HS-27A (cell line): ENCODE measurements at regions not wholly inside any gene's neighbourhood (a gene's known extent, or its start where the extent isn't known, plus 50 kb on each side); places are given as distances from the start of the nearest gene placed in this dataset.

ENCODE experiments used
- DNase-seq: peaks from one replicate; pipeline ENCODE4 v3.0.0-alpha.2; 2012; ENCODE audit warnings: low read depth, missing footprints

- DNase-seq: no peak
Measured at GRCh38 chr12:115118177-115118724, 434.3 kb upstream of the TBX3 start.

- DNase-seq: no peak
Measured at GRCh38 chr12:115114140-115114539, 430.2 kb upstream of the TBX3 start.

- DNase-seq: no peak
Measured at GRCh38 chr12:115109863-115110262, 425.9 kb upstream of the TBX3 start.

GRCh38 chr12:115108129-115109100 is 424.4 kb upstream of the TBX3 start:
- DNase-seq: no peak

GRCh38 chr12:115103884-115104883 is 420.2 kb upstream of the TBX3 start:
- DNase-seq: no peak

- no peak for DNase-seq
Measured at GRCh38 chr12:115102450-115102849, 418.5 kb upstream of the TBX3 start.

- DNase-seq: no peak
Measured at GRCh38 chr12:115101520-115101919, 417.5 kb upstream of the TBX3 start.

- no peak for DNase-seq
Measured at GRCh38 chr12:115097416-115097815, 413.4 kb upstream of the TBX3 start.

GRCh38 chr12:115096588-115097397 is 412.8 kb upstream of the TBX3 start:
- no peak for DNase-seq

GRCh38 chr12:115095073-115095748 is 411.2 kb upstream of the TBX3 start:
- no peak for DNase-seq

GRCh38 chr12:115094163-115094816 is 410.3 kb upstream of the TBX3 start:
- DNase-seq: no peak

GRCh38 chr12:115093261-115093660 is 409.3 kb upstream of the TBX3 start:
- no peak for DNase-seq

- DNase-seq: no peak
Measured at GRCh38 chr12:115090783-115091182, 406.8 kb upstream of the TBX3 start.

GRCh38 chr12:115088995-115089841 is 405.2 kb upstream of the TBX3 start:
- DNase-seq: no peak

GRCh38 chr12:115088328-115088994 is 404.5 kb upstream of the TBX3 start:
- DNase-seq: no peak

- no peak for DNase-seq
Measured at GRCh38 chr12:115085594-115085993, 401.6 kb upstream of the TBX3 start.

GRCh38 chr12:115079760-115080159 is 395.8 kb upstream of the TBX3 start:
- no peak for DNase-seq

GRCh38 chr12:115078990-115079389 is 395.0 kb upstream of the TBX3 start:
- no peak for DNase-seq

GRCh38 chr12:115078334-115078733 is 394.4 kb upstream of the TBX3 start:
- no peak for DNase-seq
